ELR (cell line): ENCODE measurements at regions not wholly inside any gene's neighbourhood (a gene's known extent, or its start where the extent isn't known, plus 50 kb on each side); places are given as distances from the start of the nearest gene placed in this dataset.
A peak's percentile ranks its signal among the peaks of the same experiment; 100 is the strongest.

ENCODE experiments used
- DNase-seq: peaks from one replicate; pipeline ENCODE4 v3.0.0-alpha.2; 2015; ENCODE audit warnings: low read depth

GRCh38 chr10:117718986-117719920 is 176.7 kb downstream of the EMX2 start:
- DNase-seq = no peak

- DNase-seq = no peak
Observed at GRCh38 chr10:117720931-117721835, 178.6 kb downstream of the EMX2 start.

- no peak for DNase-seq
Observed at GRCh38 chr10:117721873-117722272, 179.3 kb downstream of the EMX2 start.

GRCh38 chr10:117723343-117723742 is 180.8 kb downstream of the EMX2 start:
- peak; percentile 12 for DNase-seq

GRCh38 chr10:117725993-117726392 is 183.4 kb downstream of the EMX2 start:
- DNase-seq = no peak

GRCh38 chr10:117726596-117727295 is 184.2 kb downstream of the EMX2 start:
- DNase-seq = no peak

- no peak for DNase-seq
Observed at GRCh38 chr10:117727421-117727820, 184.9 kb downstream of the EMX2 start.

- no peak for DNase-seq
Observed at GRCh38 chr10:117728087-117728486, 185.5 kb downstream of the EMX2 start.

- DNase-seq = no peak
Observed at GRCh38 chr10:117729156-117729555, 186.6 kb downstream of the EMX2 start.

GRCh38 chr10:117731121-117731791 is 188.7 kb downstream of the EMX2 start:
- DNase-seq = no peak

- DNase-seq = no peak
Observed at GRCh38 chr10:117734731-117735405, 192.3 kb downstream of the EMX2 start.

- peak; percentile 22 for DNase-seq
Observed at GRCh38 chr10:117736655-117737054, 194.1 kb downstream of the EMX2 start.

GRCh38 chr10:117740088-117740487 is 197.5 kb downstream of the EMX2 start:
- DNase-seq = no peak

- no peak for DNase-seq
Observed at GRCh38 chr10:117740691-117741222, 198.2 kb downstream of the EMX2 start.

GRCh38 chr10:117741524-117741923 is 199.0 kb downstream of the EMX2 start:
- no peak for DNase-seq

GRCh38 chr10:117743509-117743908 is 201.0 kb downstream of the EMX2 start:
- no peak for DNase-seq

GRCh38 chr10:117745301-117745700 is 202.8 kb downstream of the EMX2 start:
- no peak for DNase-seq

- no peak for DNase-seq
Observed at GRCh38 chr10:117746541-117747448, 204.2 kb downstream of the EMX2 start.

- DNase-seq = no peak
Observed at GRCh38 chr10:117747636-117748035, 205.1 kb downstream of the EMX2 start.

- DNase-seq = no peak
Observed at GRCh38 chr10:117748058-117748457, 205.5 kb downstream of the EMX2 start.
